Karpas-422 (cell line): ENCODE measurements at regions not wholly inside any gene's neighbourhood (a gene's known extent, or its start where the extent isn't known, plus 50 kb on each side); places are given as distances from the start of the nearest gene placed in this dataset.

Source experiments
- DNase-seq: peaks from one replicate; pipeline ENCODE4 v3.0.0-alpha.2; 2015
- H2AFZ ChIP-seq: fragments of 200-600 bp; sonication (generic); 2 replicates; pipeline ENCODE4 v1.6.1; 2014; ENCODE audit warnings: antibody characterized with exemption, low read length, mixed read lengths
- H3K27ac ChIP-seq: fragments of 200-600 bp; sonication (generic); 2 replicates; pipeline ENCODE4 v1.5.1; 2014; ENCODE audit warnings: mild to moderate bottlenecking, low read length, moderate library complexity
- H3K27me3 ChIP-seq: fragments of 200-600 bp; sonication (generic); 2 replicates; pipeline ENCODE4 v1.6.1; 2014; ENCODE audit warnings: low read length, mixed read lengths
- H3K36me3 ChIP-seq: fragments of 200-600 bp; sonication (generic); 2 replicates; pipeline ENCODE4 v1.6.1; 2014; ENCODE audit warnings: low read length, mixed read lengths; ENCODE audit not compliant: insufficient read depth
- H3K4me1 ChIP-seq: fragments of 200-600 bp; sonication (generic); 2 replicates; pipeline ENCODE4 v1.6.1; 2014; ENCODE audit warnings: mild to moderate bottlenecking, low read length, mixed read lengths
- H3K4me2 ChIP-seq: fragments of 200-600 bp; sonication (generic); 2 replicates; pipeline ENCODE4 v1.6.1; 2014; ENCODE audit warnings: low read length, low read depth, mild to moderate bottlenecking; ENCODE audit not compliant: poor library complexity, severe bottlenecking
- H3K4me3 ChIP-seq: fragments of 200-600 bp; sonication (generic); 2 replicates; pipeline ENCODE4 v1.5.1; 2014; ENCODE audit warnings: mild to moderate bottlenecking, antibody characterized with exemption, low read length, mixed read lengths
- H3K79me2 ChIP-seq: fragments of 200-600 bp; sonication (generic); 2 replicates; pipeline ENCODE4 v1.6.1; 2014; ENCODE audit warnings: mild to moderate bottlenecking, low read length, mixed read lengths
- H3K9ac ChIP-seq: fragments of 200-600 bp; sonication (generic); 2 replicates; pipeline ENCODE4 v1.6.0; 2014; ENCODE audit warnings: low read length
- H3K9me2 ChIP-seq: fragments of 200-600 bp; sonication (generic), shearing (Covaris generic); replicated peaks from 2 replicates; pipeline ENCODE4 v1.6.0; 2014; ENCODE audit warnings: mild to moderate bottlenecking, low read length, moderate library complexity; ENCODE audit not compliant: insufficient read depth
- H3K9me3 ChIP-seq: fragments of 300-700, 200-600 bp; sonication (generic); 2 replicates; pipeline ENCODE4 v1.6.1; 2014; ENCODE audit warnings: low read length, mixed read lengths
- H4K20me1 ChIP-seq: fragments of 200-600 bp; sonication (generic); 2 replicates; pipeline ENCODE4 v1.6.1; 2014; ENCODE audit warnings: mild to moderate bottlenecking, antibody characterized with exemption, low read length, low read depth; ENCODE audit not compliant: insufficient read depth

DNA sequence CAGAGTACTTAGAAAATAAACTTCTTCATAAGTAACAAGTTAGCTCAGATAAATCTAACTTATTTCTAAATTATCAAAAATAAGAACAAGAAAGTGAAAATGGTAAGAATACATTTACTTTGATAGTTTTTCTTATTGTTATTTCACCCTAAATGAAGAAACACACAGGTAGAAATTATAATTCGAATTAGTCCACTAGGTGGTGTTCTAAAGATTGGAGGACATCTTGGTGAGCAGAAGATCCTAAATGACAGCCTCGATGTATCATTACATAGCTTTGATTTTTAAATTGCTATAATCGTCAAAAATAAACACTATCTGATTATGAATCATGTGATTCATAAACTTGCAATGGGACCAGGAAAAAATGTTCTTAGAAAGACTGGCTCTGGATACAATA is 280.8 kb upstream of the UBE2E2 start:
- H3K36me3 ChIP-seq, result no peaks in the 10 kb centered on the region

DNA sequence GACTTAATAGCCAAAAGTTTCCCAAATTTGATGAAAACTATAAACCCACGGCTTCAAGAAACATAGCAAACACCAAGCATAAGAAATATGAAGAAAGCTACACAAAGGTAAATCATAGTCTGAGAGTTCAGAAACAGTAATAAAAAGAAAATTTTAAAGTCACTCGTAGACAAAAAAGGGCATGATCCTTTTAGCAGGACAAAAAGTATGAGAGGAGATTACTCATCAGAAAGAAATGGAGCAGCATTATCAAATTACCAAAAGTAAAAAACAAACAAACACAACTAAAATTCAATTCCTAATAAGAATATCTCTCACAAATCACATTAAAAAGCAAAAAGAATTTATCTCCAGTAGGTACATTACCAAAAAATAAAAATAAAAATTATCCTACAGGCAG is 279.4 kb upstream of the UBE2E2 start:
- Histone ChIP-seq H3K9me2 (no peaks in the 10 kb centered on the region), H3K36me3 (no peaks in the 10 kb centered on the region), H3K4me1 (no peaks in the 10 kb centered on the region), H3K9ac (no peak overlapping the region), H3K9me3 (no peaks in the 10 kb centered on the region), H3K4me3 (no peak overlapping the region), H3K4me2 (no peak overlapping the region), H4K20me1 (no peaks in the 10 kb centered on the region), H3K27me3 (no peaks in the 10 kb centered on the region), H3K79me2 (no peaks in the 10 kb centered on the region), H3K27ac (no peak overlapping the region), H2AFZ (no peak overlapping the region)
- DNase-seq, result no peak

More for the DNA sequence above, 280.8 kb upstream of the UBE2E2 start:
- Histone ChIP-seq H3K9me2 (no peaks in the 10 kb centered on the region), H3K4me1 (no peaks in the 10 kb centered on the region), H4K20me1 (no peaks in the 10 kb centered on the region), H2AFZ (no peak overlapping the region), H3K9ac (no peak overlapping the region), H3K27me3 (no peaks in the 10 kb centered on the region), H3K27ac (no peak overlapping the region), H3K4me2 (no peak overlapping the region), H3K4me3 (no peak overlapping the region), H3K79me2 (no peaks in the 10 kb centered on the region), H3K9me3 (no peaks in the 10 kb centered on the region)
- peak; percentile 69 for DNase-seq

DNA sequence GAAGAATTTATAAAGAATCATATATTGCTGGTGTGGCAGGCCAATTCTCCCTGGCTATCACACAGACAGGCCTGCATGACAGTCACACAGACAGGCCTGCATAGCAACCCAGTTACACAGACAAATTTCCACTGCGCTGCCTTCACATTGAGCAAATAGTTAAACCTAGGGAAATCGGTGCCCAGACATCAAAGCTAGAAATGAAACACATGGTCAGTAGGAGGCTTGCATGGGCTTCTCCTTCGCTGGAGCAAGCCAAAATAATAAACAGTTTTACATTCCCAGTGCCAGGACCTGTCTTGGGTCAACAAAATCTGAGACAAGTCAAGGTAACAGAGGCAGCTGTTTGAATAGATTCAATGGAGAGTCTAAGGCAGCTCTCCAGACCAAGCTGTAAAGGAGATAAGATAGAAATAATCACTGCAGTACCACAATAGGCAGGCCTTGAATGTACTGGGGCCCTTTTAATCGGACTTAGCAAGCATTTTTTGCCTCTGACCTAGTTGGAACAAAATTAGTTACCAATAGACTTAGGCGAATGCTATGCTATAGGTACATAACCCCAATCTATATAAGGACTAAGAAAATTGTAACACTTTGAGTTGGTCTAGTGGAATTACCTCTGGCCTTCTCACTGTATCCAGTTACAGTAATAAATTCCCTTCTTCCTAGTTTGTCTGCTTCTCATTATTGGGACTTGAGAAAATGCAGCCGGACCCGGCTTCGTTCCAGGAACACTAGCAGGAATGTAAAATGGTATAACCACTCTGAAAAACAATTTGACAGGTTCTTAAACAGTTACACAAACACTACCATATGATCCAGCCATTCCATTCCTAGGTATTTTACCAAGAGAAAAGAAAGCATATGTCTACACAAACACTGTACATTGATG is 274.7 kb upstream of the UBE2E2 start:
- Histone ChIP-seq H3K9me3 (no peaks in the 10 kb centered on the region), H3K27ac (no peak overlapping the region), H3K4me2 (no peak overlapping the region), H3K9ac (no peak overlapping the region), H3K9me2 (no peaks in the 10 kb centered on the region), H3K79me2 (no peaks in the 10 kb centered on the region), H4K20me1 (no peaks in the 10 kb centered on the region), H2AFZ (no peak overlapping the region), H3K4me3 (no peak overlapping the region), H3K27me3 (no peaks in the 10 kb centered on the region), H3K4me1 (no peaks in the 10 kb centered on the region), H3K36me3 (no peaks in the 10 kb centered on the region)
- no peak for DNase-seq

DNA sequence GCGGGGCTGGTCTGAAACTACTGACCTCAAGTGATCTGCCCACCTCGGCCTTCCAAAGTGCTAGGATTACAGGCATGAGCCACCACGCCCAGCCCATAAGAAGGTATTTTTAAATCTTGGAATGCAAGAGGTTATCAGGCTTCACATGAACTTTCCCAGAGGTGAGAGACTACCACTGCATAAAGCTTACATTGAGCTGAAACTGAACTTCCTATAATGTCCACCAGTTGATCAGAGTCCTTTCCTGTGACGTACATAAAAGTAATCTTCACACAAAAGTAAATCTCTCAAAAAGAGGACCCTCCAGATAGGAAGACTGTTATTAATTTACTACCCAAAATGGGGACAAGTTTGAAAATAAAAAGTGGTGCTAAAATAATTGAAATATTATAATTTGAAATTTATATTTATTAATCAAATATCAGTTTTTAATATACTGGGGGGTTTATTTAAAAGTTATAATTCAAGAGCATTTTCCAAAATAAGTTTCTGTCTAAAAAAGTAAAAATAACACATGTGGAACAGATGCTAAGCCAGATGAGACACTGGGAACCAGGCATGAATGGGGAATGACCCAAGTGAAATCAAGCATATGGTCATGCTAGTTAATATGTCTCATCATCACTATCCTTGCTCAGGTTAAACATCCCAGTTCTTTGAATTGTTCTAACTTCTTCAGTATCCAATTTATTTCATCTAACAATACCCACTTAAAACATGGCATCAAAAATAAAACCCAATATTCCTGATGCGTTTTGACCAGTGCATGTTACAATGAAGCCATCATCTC is 269.9 kb upstream of the UBE2E2 start:
- H3K9me3 ChIP-seq, result no peaks in the 10 kb centered on the region
- no peak for DNase-seq
- no peak overlapping the region for H3K4me2 ChIP-seq
- no peaks in the 10 kb centered on the region for H3K79me2 ChIP-seq
- no peaks in the 10 kb centered on the region for H3K4me1 ChIP-seq
- no peak overlapping the region for H2AFZ ChIP-seq
- no peaks in the 10 kb centered on the region for H3K36me3 ChIP-seq
- no peaks in the 10 kb centered on the region for H4K20me1 ChIP-seq
- no peak overlapping the region for H3K9ac ChIP-seq
- no peak overlapping the region for H3K27ac ChIP-seq
- no peaks in the 10 kb centered on the region for H3K9me2 ChIP-seq
- H3K27me3 ChIP-seq, result no peaks in the 10 kb centered on the region
- H3K4me3 ChIP-seq, result no peak overlapping the region

DNA sequence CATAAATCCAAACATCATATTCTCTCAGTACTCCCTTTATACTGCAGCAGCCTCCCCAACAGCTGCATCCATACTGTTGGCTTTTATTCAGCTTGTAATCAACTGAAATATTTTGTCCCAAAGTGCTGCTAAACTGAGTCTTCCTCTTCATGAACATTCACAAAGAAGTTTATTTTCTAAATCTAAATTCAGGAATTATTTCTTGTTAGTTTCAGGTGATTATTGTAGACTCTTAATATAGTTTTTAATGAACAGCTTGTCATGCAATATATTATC is 269.3 kb upstream of the UBE2E2 start:
- Histone ChIP-seq H3K4me3 (no peak overlapping the region), H2AFZ (no peak overlapping the region), H3K4me2 (no peak overlapping the region), H3K9me3 (no peaks in the 10 kb centered on the region), H3K36me3 (no peaks in the 10 kb centered on the region), H3K27ac (no peak overlapping the region), H3K4me1 (no peaks in the 10 kb centered on the region), H3K9ac (no peak overlapping the region), H3K9me2 (no peaks in the 10 kb centered on the region), H3K79me2 (no peaks in the 10 kb centered on the region), H3K27me3 (no peaks in the 10 kb centered on the region), H4K20me1 (no peaks in the 10 kb centered on the region)
- DNase-seq, result no peak

DNA sequence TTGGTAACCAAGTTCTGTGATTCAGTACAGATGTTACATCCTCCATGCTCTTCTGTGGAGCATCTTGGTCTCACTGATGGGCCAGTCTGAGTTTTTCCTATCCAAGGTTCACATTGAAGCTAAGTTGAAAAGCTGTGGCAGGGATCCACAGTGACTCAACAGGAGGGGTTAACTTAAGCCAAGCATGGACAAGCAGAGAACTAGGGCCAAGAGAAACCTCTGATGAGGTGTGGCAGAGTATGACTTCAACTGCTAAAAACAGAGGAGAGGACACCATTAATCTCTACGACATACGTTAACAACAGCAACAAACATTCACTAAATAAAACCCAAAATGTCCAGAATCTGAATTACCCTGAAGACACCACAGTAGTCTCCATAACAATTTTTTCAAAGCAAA is 268.1 kb upstream of the UBE2E2 start:
- no peaks in the 10 kb centered on the region for H3K27me3 ChIP-seq
- H3K4me2 ChIP-seq, result no peak overlapping the region
- H3K4me3 ChIP-seq, result no peak overlapping the region
- no peaks in the 10 kb centered on the region for H3K4me1 ChIP-seq
- no peaks in the 10 kb centered on the region for H4K20me1 ChIP-seq
- no peak overlapping the region for H3K9ac ChIP-seq
- H3K79me2 ChIP-seq, result no peaks in the 10 kb centered on the region
- H3K9me3 ChIP-seq, result no peaks in the 10 kb centered on the region
- DNase-seq, result no peak
- no peaks in the 10 kb centered on the region for H3K9me2 ChIP-seq
- no peak overlapping the region for H2AFZ ChIP-seq
- H3K36me3 ChIP-seq, result no peaks in the 10 kb centered on the region
- no peak overlapping the region for H3K27ac ChIP-seq

DNA sequence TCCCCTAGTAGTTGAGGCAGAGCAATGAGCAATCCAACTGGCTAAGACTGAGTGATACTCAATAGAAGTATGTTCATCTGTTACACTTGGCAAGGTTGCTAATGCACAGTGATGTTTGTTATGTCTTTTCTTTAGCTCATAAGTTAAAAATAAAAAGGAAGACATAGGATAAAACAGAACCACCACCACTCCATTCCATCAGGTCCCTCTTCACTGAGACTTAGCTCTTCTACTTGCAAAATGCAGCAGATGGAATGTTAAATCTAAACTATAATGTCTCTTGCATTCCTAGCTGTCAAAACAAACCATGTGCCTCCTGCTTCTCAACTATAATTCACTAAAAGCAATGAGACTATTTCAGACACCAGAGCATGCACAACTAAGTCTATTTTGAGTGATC is 265.6 kb upstream of the UBE2E2 start:
- Histone ChIP-seq H3K36me3 (no peaks in the 10 kb centered on the region), H3K4me3 (no peak overlapping the region), H3K4me2 (no peak overlapping the region), H3K4me1 (no peaks in the 10 kb centered on the region), H3K27ac (no peak overlapping the region), H2AFZ (no peak overlapping the region), H4K20me1 (no peaks in the 10 kb centered on the region), H3K79me2 (no peaks in the 10 kb centered on the region), H3K27me3 (no peaks in the 10 kb centered on the region), H3K9me3 (no peaks in the 10 kb centered on the region), H3K9ac (no peak overlapping the region), H3K9me2 (no peaks in the 10 kb centered on the region)
- DNase-seq, result no peak

DNA sequence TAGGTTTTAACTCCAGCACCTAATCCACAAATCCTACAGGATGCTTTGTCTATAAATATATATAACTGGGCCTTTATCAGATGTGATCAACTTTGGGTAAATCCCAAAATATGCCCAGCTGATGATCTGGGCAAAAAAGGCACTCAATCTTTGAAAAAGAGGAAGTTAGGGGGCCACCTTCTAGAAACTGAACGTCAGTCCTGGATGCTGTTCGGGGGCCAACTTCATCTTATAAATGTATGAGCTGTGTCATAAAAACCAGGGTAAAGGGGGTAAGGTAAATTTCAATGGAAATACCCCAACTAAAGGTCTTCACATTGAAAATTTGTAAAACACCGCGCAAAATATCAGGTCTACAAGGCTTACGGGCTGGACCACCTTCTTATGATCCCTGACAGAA is 264.4 kb upstream of the UBE2E2 start:
- H3K79me2 ChIP-seq, result no peaks in the 10 kb centered on the region
- no peaks in the 10 kb centered on the region for H4K20me1 ChIP-seq
- no peaks in the 10 kb centered on the region for H3K27me3 ChIP-seq
- no peak overlapping the region for H3K4me2 ChIP-seq
- H3K36me3 ChIP-seq, result no peaks in the 10 kb centered on the region
- no peak for DNase-seq
- no peak overlapping the region for H3K9ac ChIP-seq
- H3K9me2 ChIP-seq, result no peaks in the 10 kb centered on the region
- no peak overlapping the region for H3K4me3 ChIP-seq
- no peak overlapping the region for H3K27ac ChIP-seq
- no peak overlapping the region for H2AFZ ChIP-seq
- H3K4me1 ChIP-seq, result no peaks in the 10 kb centered on the region
- no peaks in the 10 kb centered on the region for H3K9me3 ChIP-seq
